ENCODE measurements at regions not wholly inside any gene's neighbourhood (a gene's known extent, or its start where the extent isn't known, plus 50 kb on each side); places are given as distances from the start of the nearest gene placed in this dataset.

DNA sequence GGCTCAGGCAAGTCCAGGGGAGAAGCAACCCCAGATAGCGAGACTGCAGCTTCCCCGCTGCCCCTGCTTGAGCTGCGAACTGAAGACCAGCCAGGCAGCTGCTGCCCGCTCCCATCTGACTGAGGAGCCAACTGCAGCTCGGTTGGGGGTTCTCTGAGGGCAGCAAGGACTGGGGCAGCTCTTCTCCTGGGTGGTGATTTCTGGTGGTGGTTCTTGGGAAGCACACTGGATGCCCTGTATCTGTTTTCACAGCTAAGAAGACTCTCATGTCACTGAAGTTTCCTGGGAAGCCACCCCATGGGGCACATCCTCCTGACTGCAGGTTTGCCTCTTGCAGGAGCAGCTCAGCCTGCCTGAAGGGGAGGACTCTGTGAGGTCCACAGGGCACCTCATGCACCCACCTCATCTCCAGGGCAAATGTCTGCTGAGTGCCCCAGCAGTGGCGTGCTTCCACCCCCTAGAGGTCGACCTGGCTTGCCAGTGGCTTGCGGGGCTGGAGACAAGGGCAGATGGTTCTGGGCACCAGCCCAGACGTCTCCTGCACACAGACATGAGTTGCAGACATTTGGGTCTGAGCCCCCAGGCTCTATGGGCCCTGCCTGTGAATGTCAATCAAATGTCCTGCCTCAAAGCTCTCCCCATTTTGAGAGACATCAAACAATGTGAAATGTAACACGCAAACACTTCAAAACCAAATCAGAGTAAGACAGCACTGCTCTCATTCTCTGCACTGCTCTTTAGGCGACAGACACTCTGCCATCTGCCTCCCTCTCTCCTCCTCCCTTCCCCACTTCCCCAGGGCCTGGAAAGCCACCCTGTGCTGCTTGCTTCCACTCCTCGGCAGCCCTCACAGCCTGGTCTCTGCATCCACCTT is 800.9 kb downstream of the BRD1 start (continued):
- TF ChIP-seq, protein P1, sequence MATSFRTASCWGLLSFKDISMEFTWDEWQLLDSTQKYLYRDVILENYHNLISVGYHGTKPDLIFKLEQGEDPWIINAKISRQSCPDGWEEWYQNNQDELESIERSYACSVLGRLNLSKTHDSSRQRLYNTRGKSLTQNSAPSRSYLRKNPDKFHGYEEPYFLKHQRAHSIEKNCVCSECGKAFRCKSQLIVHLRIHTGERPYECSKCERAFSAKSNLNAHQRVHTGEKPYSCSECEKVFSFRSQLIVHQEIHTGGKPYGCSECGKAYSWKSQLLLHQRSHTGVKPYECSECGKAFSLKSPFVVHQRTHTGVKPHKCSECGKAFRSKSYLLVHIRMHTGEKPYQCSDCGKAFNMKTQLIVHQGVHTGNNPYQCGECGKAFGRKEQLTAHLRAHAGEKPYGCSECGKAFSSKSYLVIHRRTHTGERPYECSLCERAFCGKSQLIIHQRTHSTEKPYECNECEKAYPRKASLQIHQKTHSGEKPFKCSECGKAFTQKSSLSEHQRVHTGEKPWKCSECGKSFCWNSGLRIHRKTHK (tag by site-specific recombination; IDR thresholded peaks at IDR 0.05) = no peak
- TF ChIP-seq, protein P2, sequence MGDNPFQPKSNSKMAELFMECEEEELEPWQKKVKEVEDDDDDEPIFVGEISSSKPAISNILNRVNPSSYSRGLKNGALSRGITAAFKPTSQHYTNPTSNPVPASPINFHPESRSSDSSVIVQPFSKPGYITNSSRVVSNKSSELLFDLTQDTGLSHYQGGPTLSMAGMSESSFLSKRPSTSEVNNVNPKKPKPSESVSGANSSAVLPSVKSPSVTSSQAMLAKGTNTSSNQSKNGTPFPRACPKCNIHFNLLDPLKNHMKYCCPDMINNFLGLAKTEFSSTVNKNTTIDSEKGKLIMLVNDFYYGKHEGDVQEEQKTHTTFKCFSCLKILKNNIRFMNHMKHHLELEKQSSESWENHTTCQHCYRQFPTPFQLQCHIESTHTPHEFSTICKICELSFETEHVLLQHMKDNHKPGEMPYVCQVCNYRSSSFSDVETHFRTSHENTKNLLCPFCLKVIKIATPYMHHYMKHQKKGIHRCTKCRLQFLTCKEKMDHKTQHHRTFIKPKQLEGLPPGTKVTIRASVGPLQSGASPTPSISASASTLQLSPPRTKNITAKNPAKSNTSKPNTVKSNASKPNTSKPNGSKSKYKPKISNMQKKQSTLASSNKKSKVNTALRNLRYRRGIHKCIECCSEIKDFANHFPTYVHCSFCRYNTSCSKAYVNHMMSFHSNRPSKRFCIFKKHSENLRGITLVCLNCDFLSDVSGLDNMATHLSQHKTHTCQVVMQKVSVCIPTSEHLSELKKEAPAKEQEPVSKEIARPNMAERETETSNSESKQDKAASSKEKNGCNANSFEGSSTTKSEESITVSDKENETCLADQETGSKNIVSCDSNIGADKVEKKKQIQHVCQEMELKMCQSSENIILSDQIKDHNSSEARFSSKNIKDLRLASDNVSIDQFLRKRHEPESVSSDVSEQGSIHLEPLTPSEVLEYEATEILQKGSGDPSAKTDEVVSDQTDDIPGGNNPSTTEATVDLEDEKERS (tag by site-specific recombination; IDR thresholded peaks at IDR 0.05) = no peak
- TF ChIP-seq ZFHX2 (tag by site-specific recombination; conservative IDR thresholded peaks at IDR 0.05) = no peak
- no peak for TF ChIP-seq ZNF626 (tag by site-specific recombination; IDR thresholded peaks at IDR 0.05)
- TF ChIP-seq ZFP3 (tag by site-specific recombination; IDR thresholded peaks at IDR 0.05; ENCODE audit: low read depth) = no peak
- TF ChIP-seq WT1 (tag by site-specific recombination; IDR thresholded peaks at IDR 0.05) = no peak
- TF ChIP-seq ZNF558 (tag by site-specific recombination; IDR thresholded peaks at IDR 0.05) = no peak
- TF ChIP-seq, protein P3, sequence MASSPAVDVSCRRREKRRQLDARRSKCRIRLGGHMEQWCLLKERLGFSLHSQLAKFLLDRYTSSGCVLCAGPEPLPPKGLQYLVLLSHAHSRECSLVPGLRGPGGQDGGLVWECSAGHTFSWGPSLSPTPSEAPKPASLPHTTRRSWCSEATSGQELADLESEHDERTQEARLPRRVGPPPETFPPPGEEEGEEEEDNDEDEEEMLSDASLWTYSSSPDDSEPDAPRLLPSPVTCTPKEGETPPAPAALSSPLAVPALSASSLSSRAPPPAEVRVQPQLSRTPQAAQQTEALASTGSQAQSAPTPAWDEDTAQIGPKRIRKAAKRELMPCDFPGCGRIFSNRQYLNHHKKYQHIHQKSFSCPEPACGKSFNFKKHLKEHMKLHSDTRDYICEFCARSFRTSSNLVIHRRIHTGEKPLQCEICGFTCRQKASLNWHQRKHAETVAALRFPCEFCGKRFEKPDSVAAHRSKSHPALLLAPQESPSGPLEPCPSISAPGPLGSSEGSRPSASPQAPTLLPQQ (tag by site-specific recombination; IDR thresholded peaks at IDR 0.05) = no peak

DNA sequence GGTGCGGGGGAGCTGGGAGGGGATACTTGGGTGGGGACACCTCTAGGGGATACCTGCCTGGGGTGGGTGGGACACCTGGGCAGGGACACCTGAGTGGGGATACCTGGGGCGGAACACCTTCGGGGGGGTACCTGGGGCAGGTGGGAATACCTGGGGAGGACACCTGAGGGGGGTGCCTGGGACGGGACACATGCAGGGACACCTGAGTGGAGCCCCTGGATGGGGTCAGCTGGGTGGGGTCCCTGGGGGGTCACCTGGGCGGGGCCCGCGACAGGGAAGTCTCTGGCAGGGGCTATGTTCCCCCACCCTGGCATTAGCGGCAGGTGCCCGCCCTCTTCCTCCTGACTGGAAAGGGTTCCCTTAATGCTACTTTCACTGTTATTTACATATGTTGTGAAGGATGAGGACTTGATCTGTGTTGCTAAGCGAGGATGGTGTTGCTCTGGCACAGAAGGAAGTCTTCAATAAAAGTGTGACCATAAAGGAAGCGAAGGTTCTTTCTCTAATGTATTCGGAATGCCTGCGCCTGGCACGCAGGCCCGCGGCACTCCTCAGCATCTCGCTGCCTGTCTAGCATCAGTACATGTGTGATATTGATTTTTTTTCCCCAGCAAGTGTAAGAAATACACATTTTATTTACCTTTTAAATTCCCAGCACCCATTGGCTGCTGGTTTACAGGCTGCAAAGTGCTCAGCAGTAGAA is 801.7 kb downstream of the BRD1 start:
- H3K27ac ChIP-seq (ENCODE audit: extremely low read depth, low read depth, low read length) = no peak overlapping the region
- H3K36me3 ChIP-seq (ENCODE audit: control insufficient read depth in 2 of 2, insufficient read depth in 1 of 2, low read length in 2 of 2) = no peaks in the 10 kb centered on the region
- no peaks in the 10 kb centered on the region for H3K9me3 ChIP-seq (ENCODE audit: control insufficient read depth, insufficient read depth, low read depth, low read length)
- TF ChIP-seq ZNF544 (tag by site-specific recombination; IDR thresholded peaks at IDR 0.05) (no peak), RBAK (tag by site-specific recombination; IDR thresholded peaks at IDR 0.05) (no peak), ZSCAN16 (tag by site-specific recombination; IDR thresholded peaks at IDR 0.05) (no peak), SP7 (tag by site-specific recombination; IDR thresholded peaks at IDR 0.05) (no peak)
- TF ChIP-seq, protein P4, sequence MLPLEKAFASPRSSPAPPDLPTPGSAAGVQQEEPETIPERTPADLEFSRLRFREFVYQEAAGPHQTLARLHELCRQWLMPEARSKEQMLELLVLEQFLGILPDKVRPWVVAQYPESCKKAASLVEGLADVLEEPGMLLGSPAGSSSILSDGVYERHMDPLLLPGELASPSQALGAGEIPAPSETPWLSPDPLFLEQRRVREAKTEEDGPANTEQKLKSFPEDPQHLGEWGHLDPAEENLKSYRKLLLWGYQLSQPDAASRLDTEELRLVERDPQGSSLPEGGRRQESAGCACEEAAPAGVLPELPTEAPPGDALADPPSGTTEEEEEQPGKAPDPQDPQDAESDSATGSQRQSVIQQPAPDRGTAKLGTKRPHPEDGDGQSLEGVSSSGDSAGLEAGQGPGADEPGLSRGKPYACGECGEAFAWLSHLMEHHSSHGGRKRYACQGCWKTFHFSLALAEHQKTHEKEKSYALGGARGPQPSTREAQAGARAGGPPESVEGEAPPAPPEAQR (tag by site-specific recombination; IDR thresholded peaks at IDR 0.05) = no peak
- ChIA-PET CTCF (interaction anchor here (0.6 to 1.3 kb wide), 3 partner anchors 82 to 243 kb away, joined by 3 to 5 read pairs (median 3); no protein-coding TSS in a partner anchor), POLR2A (no interaction called here)
- no peak overlapping the region for H3K4me3 ChIP-seq (ENCODE audit: low read depth, low read length)
- no peaks in the 10 kb centered on the region for H3K4me1 ChIP-seq (ENCODE audit: control insufficient read depth, insufficient read depth, low read length)
